ENCODE measurements at regions not wholly inside any gene's neighbourhood (a gene's known extent, or its start where the extent isn't known, plus 50 kb on each side); places are given as distances from the start of the nearest gene placed in this dataset.

DNA sequence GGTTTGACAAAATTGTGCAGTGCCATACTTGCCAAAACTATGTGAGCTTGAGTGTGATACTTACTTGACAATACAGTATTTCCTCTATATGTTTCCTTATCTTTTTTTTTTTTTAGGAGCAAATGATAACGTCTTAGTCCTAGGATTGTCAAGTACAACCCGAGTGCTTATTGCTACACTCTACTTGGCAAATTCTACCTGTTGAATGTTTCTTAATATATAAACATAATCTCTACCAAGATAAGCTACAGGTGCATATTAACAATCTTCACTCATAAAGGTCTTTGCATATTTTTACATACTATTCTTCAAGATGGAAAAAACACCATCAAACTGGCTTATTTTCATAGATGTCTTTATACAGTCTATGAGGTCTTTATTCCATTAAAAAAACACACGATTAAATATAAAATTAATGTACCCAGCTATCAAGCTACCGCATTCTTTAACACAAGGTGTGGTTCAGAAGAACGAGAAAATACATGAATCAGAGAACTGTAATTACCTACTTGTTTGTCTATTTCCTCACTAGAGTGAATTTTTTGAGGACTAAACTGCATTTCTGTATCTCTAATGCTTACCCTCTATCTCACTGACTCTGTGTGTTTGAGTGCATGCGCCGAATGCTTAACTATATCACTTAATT lies 76.1 kb upstream of the PDSS1 start:
- peaks cover 19% of the 10 kb centered on the region for H3K27me3 Mint-ChIP-seq
- H3K9me3 Mint-ChIP-seq = no peaks in the 10 kb centered on the region
- H3K36me3 Mint-ChIP-seq (ENCODE audit: low read depth) = no peaks in the 10 kb centered on the region
- Histone ChIP-seq H3K27me3 (ENCODE audit: control insufficient read depth in 1 of 2, insufficient read depth in 2 of 2, low read length in 2 of 2) (peaks cover 4 to 14% of the 10 kb centered on the region in 2 experiments), H3K27ac (ENCODE audit: low read depth in 1 of 2, low read length in 2 of 2) (no peak overlapping the region), H3K4me1 (ENCODE audit: insufficient read depth, low read length) (peaks cover 13% of the 10 kb centered on the region), H3K4me3 (ENCODE audit: low read length) (no peak overlapping the region), H3K9me3 (ENCODE audit: control insufficient read depth in 1 of 2, insufficient read depth in 1 of 2, low read length in 2 of 2) (no peaks in the 10 kb centered on the region), H3K36me3 (ENCODE audit: insufficient read depth, low read length) (no peaks in the 10 kb centered on the region)
- peaks cover 13% of the 10 kb centered on the region for H3K4me1 Mint-ChIP-seq (ENCODE audit: low read depth)
- ChIA-PET POLR2A (interaction anchor here (1.0 kb wide), 1 partner anchor 62 kb away, joined by 3 read pairs; no protein-coding TSS in a partner anchor), CTCF (no interaction called here)
- TF ChIP-seq, protein P1, sequence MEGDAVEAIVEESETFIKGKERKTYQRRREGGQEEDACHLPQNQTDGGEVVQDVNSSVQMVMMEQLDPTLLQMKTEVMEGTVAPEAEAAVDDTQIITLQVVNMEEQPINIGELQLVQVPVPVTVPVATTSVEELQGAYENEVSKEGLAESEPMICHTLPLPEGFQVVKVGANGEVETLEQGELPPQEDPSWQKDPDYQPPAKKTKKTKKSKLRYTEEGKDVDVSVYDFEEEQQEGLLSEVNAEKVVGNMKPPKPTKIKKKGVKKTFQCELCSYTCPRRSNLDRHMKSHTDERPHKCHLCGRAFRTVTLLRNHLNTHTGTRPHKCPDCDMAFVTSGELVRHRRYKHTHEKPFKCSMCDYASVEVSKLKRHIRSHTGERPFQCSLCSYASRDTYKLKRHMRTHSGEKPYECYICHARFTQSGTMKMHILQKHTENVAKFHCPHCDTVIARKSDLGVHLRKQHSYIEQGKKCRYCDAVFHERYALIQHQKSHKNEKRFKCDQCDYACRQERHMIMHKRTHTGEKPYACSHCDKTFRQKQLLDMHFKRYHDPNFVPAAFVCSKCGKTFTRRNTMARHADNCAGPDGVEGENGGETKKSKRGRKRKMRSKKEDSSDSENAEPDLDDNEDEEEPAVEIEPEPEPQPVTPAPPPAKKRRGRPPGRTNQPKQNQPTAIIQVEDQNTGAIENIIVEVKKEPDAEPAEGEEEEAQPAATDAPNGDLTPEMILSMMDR (IDR thresholded peaks at IDR 0.05) = no peak
- H3K4me3 Mint-ChIP-seq = peak overlapping the region; percentile 76
- DNase-seq (no peak), ATAC-seq (ENCODE audit: poor library complexity) (no peak)
- peak overlapping the region; percentile 13 for H3K27ac Mint-ChIP-seq
- intact Hi-C loops (cut with DNase I, micrococcal nuclease) = loop anchor here in 1 of 2 experiments (10.0 kb wide), 1 partner anchor 693 kb away; no protein-coding TSS in a partner anchor

DNA sequence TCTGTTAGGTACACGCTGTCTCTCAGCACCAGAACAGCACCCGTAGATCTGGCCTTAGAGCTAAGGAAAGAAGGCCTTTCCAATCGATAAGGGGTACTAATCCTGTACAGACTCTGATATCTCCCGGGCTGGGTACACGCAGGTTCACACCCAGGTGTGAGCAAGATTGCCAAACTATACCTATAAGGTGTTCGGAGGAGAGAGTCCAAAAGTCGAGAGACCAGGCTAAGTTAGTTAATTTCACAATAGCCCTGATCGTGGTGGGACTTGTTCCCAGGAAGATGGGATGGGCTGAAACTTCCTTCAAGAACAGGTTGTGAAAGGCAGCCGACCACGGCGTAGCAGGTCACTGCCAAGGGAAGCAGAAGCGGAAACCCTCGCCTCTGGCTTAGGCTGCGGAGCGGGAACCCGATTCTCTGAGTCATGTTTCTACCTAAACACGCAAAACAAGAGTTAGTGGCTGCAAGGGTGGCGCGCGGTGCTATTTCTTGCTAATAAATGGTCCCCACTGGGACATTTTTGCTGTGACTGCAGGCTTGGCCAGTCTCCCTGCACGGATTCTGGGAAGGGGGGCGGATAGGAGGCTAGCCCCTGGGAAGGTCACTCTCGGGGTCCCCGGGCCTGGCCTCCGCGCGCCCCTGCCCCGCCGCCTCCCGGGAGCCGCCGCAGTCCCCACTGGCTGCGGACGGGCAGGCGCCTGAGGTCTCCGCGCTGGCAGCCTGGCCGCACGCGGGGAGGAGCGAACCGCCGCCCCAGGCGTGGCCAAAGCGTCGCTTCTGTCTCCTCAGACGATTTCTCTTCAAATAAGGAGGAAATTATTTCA lies 75.4 kb upstream of the PDSS1 start:
- Mint-ChIP-seq H3K4me3 (peak overlapping the region; percentile 76), H3K27ac (peak overlapping the region; percentile 13)
- CTCF ChIA-PET = no interaction called here

DNA sequence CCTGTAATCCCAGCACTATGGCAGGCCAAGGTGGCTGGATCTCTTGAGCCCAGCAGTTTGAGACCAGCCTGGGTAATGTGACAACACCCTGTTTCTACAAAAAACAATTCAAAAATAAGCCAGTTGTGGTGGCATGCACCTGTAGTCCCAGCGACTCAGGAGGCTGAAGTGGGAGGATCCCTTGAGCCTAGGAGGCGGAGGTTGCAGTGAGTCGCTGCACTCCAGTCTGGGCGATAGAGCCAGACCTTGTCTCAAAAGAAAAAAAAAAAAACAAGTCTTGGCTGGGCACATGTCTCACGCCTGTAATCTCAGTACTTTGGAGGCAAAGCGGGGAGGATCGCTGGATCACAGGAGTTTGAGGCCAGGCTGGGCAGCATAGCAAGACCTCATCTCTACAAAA lies 74.6 kb upstream of the PDSS1 start:
- H3K27me3 ChIP-seq (ENCODE audit: control insufficient read depth in 1 of 2, insufficient read depth in 2 of 2, low read length in 2 of 2) = peaks cover 4 to 18% of the 10 kb centered on the region in 2 experiments
- intact Hi-C loops (cut with DNase I, micrococcal nuclease) = loop anchor here in 1 of 2 experiments (10.0 kb wide), 1 partner anchor 692 kb away; no protein-coding TSS in a partner anchor
- peaks cover 26% of the 10 kb centered on the region for H3K27me3 Mint-ChIP-seq
- H3K27ac Mint-ChIP-seq = no peak overlapping the region
- peaks cover 13% of the 10 kb centered on the region for H3K4me1 ChIP-seq (ENCODE audit: insufficient read depth, low read length)
- no peak overlapping the region for H3K4me3 Mint-ChIP-seq
- H3K36me3 ChIP-seq (ENCODE audit: insufficient read depth, low read length) = no peaks in the 10 kb centered on the region
- no peak for ATAC-seq (ENCODE audit: poor library complexity)
- ChIA-PET CTCF (no interaction called here), POLR2A (no interaction called here)
- H3K36me3 Mint-ChIP-seq (ENCODE audit: low read depth) = no peaks in the 10 kb centered on the region
- peaks cover 13% of the 10 kb centered on the region for H3K4me1 Mint-ChIP-seq (ENCODE audit: low read depth)
- no peak overlapping the region for H3K27ac ChIP-seq (ENCODE audit: low read depth in 1 of 2, low read length in 2 of 2)
- peak overlapping the region; percentile 49 for H3K4me3 ChIP-seq (ENCODE audit: low read length)
- TF ChIP-seq, protein P1 (IDR thresholded peaks at IDR 0.05) = no peak
- no peaks in the 10 kb centered on the region for H3K9me3 ChIP-seq (ENCODE audit: control insufficient read depth in 1 of 2, insufficient read depth in 1 of 2, low read length in 2 of 2)
- no peak for DNase-seq
- no peaks in the 10 kb centered on the region for H3K9me3 Mint-ChIP-seq

More for the DNA sequence above, 75.4 kb upstream of the PDSS1 start:
- H3K27me3 ChIP-seq (ENCODE audit: control insufficient read depth in 1 of 2, insufficient read depth in 2 of 2, low read length in 2 of 2) = peaks cover 4 to 14% of the 10 kb centered on the region in 2 experiments
- TF ChIP-seq, protein P1 (IDR thresholded peaks at IDR 0.05) = no peak
- H3K9me3 ChIP-seq (ENCODE audit: control insufficient read depth in 1 of 2, insufficient read depth in 1 of 2, low read length in 2 of 2) = no peaks in the 10 kb centered on the region
- peaks cover 13% of the 10 kb centered on the region for H3K4me1 ChIP-seq (ENCODE audit: insufficient read depth, low read length)
- DNase-seq (peak in 7 of 14 experiments; percentile 5 to 61 (median 19)), ATAC-seq (ENCODE audit: poor library complexity) (peak; percentile 68)
- intact Hi-C loops (cut with DNase I, micrococcal nuclease) = loop anchor here in 1 of 2 experiments (10.0 kb wide), 1 partner anchor 693 kb away; no protein-coding TSS in a partner anchor
- POLR2A ChIA-PET = interaction anchor here (1.0 kb wide), 1 partner anchor 61 kb away, joined by 3 read pairs; no protein-coding TSS in a partner anchor
- H3K4me3 ChIP-seq (ENCODE audit: low read length) = peak overlapping the region; percentile 49
- H3K27ac ChIP-seq (ENCODE audit: low read depth in 1 of 2, low read length in 2 of 2) = no peak overlapping the region
- Mint-ChIP-seq H3K27me3 (peaks cover 19% of the 10 kb centered on the region), H3K36me3 (ENCODE audit: low read depth) (no peaks in the 10 kb centered on the region), H3K4me1 (ENCODE audit: low read depth) (peaks cover 13% of the 10 kb centered on the region), H3K9me3 (no peaks in the 10 kb centered on the region)
- H3K36me3 ChIP-seq (ENCODE audit: insufficient read depth, low read length) = no peaks in the 10 kb centered on the region
